GM10266 (cell line): ENCODE measurements at regions not wholly inside any gene's neighbourhood (a gene's known extent, or its start where the extent isn't known, plus 50 kb on each side); places are given as distances from the start of the nearest gene placed in this dataset.
A peak's percentile ranks its signal among the peaks of the same experiment; 100 is the strongest.

Experiments
- DNase-seq: peaks from one replicate; pipeline ENCODE4 v3.0.0; 2012; ENCODE audit errors: extremely low spot score
- CTCF ChIP-seq: IDR thresholded peaks from 2 replicates; pipeline ENCODE4 v1.5.1; 2012; ENCODE audit warnings: mild to moderate bottlenecking, low read depth; ENCODE audit not compliant: control insufficient read depth, insufficient read depth; ENCODE audit errors: missing control alignments

GRCh38 chr6:63449714-63450113 lies 122.6 kb upstream of the LOC128125822 start:
- no peak for TF ChIP-seq CTCF
- DNase-seq, result no peak

GRCh38 chr6:63451238-63451637 lies 121.0 kb upstream of the LOC128125822 start:
- no peak for DNase-seq
- no peak for TF ChIP-seq CTCF

- TF ChIP-seq CTCF, result no peak
- DNase-seq, result no peak
Observed at GRCh38 chr6:63452125-63452524, 120.2 kb upstream of the LOC128125822 start.

GRCh38 chr6:63456734-63457133 lies 115.5 kb upstream of the LOC128125822 start:
- TF ChIP-seq CTCF, result no peak
- DNase-seq, result no peak

GRCh38 chr6:63458480-63459115 lies 113.7 kb upstream of the LOC128125822 start:
- DNase-seq, result peak; percentile 32
- no peak for TF ChIP-seq CTCF

- no peak for DNase-seq
- no peak for TF ChIP-seq CTCF
Observed at GRCh38 chr6:63459814-63460213, 112.5 kb upstream of the LOC128125822 start.

GRCh38 chr6:63460971-63461370 lies 111.3 kb upstream of the LOC128125822 start:
- no peak for DNase-seq
- no peak for TF ChIP-seq CTCF
